Stimulated activated CD8-positive, alpha-beta memory T cell treated with anti-CD3 and anti-CD28 coated beads, Interleukin-15, amount 100 ng/mL, for 48 hours (primary cell): ENCODE measurements at regions not wholly inside any gene's neighbourhood (a gene's known extent, or its start where the extent isn't known, plus 50 kb on each side); places are given as distances from the start of the nearest gene placed in this dataset.

Experiments used
- DNase-seq, 2 donors: peaks; one replicate each; pipeline ENCODE4 v3.0.0-alpha.2; 2020; ENCODE audit warnings: low read depth in 2 of 2

DNA sequence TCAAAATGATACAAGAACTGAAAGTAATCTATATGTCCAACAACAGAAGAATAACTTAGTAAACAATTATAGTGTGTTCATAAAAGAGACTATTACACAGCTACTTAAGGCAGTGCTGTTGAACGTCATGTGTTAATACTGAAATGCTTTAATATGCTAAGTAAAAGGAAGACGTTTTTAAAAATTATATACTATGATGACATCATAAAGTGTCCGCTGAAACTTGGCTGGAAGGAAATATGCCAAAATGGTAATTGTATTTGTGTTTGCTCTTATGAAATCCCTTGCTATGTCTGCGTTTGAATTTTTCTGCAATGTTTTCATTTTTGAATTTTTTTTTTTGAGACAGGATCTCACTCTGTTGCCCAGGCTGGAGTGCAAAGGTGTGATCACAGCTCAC, 679.3 kb downstream of the DHX35 start:
- DNase-seq: no peak

DNA sequence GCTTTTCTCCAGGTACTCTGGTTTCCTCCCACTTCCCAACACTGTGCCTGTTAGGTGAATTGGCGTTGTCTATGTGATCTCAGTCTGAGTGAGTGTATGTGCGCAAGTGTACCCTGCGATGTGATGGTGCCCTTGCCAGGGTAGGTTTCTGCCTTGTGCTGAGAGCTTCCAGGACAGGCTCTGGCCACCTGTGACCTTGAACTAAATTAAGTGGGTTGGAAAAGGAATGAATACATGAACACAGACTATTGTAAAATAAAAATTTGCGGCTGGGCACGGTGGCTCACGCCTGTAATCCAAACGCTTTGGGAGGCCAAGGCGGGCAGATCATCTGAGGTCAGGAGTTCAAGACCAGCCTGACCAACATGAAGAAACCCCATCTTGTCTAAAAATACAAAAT, 678.0 kb downstream of the DHX35 start:
- no peak for DNase-seq

DNA sequence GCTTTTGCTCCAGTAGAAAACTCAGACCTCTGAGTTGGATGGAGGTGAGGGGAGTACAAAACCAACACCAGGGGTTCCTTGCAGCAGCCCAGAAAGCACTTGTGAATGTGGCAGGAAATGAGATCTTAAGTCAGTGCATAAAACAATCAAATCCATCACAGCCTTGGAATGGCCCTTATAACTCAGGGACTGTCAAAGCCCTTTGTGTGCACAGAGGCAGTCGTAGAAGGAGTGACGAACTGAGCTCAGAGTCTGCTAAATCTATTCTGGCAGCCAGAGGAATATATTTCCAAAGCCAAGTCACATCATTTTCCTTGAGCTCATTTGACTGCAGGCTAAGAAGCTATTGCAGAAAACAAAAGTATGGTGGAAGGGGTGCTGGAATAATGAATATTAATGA, 676.6 kb downstream of the DHX35 start:
- DNase-seq: no peak

DNA sequence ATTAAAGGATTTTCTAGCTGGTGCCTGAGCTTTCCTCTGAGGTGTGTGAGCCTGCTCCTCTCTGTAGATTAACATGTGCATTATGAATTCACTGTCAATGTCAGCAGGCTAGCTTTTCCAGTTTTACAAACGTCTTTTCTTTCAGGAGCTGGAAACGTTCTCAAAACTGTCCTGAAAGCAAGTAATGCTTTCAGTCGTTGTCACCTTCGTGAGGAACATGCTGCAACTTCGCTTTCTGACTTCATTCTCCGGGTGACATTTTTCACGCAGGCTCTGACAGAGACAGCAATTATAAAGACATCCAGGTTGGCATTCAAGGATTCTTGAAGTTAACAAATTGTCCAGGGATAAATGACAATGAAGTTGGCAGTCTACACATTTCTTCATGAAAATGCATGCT, 671.5 kb downstream of the DHX35 start:
- DNase-seq: no peak

DNA sequence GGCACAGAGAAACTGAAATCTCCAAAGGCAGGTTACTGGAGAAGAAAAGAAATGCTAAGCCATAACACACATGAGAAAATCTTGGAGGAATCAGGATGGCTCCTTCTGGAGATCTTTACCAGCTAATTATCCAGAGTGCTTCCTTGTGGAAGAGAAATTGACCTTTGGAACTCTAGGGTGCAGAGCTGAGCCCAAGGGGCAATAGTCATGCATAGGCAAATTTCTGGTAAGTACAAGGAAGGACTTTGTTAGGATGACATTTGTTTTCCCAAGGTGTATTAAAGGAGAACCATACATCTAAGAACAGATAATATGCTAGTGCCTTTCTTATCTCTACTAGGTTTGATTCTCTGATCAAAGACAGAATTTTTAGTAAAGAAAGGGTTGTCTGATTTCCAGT, 670.6 kb downstream of the DHX35 start:
- DNase-seq: no peak

DNA sequence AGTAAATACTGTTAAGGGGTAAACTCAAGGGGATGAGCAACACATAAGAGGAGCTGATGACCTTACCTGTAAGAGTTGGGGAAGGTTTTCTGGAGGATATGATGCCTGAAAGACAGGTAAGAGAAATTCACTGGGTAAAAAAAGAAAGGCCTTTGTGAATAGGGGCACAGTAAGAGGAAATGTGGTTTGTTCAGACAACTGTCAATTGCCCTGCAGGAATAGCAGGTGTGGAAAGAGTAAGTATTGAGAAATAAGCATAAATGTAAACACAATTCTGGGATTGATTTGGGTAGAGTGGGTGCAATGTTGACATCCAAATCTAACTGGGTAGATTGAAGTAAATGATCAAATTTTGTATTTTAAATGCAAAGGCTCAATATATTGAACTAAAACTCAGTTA, 670.0 kb downstream of the DHX35 start:
- DNase-seq: no peak

DNA sequence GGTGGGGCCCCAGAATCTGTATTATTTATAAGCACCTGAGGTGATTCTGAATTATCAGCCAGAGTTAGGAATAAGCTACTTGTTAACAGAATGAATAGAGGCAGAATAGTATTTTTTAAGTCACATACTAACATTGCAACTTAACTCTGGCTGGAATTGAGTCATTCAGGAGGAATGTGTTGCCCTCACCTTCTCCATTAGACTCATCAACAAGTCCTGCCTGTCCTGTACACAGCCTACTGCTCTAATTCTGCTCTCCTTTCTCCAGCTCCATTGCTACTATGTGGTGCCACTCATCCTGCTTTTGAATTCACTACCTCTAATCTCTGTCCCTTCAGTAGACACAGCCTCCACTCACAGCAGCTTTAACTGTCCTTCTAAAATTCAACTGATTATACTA, 669.4 kb downstream of the DHX35 start:
- DNase-seq: no peak

GRCh38 chr20:39630215-39630908, 668.2 kb downstream of the DHX35 start:
- no peak for DNase-seq

DNA sequence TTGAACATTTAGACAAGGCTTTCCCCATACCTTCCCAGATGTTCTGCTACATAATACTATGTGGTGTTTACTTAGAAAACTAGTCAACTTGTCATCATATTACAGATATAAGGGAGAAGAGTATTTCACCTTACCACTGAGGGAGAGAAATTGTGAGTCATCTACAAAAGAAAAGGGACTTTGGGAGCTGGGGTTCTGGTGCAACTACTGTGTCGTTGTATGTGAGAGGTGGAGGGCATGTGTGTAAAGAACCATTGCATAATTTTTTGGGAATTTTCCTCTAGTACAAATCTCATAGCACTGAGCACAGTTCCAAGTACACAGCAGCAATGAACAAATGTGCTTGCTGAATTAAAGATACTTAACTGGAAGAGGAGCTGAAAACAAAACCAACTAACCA, 665.6 kb downstream of the DHX35 start:
- no peak for DNase-seq

DNA sequence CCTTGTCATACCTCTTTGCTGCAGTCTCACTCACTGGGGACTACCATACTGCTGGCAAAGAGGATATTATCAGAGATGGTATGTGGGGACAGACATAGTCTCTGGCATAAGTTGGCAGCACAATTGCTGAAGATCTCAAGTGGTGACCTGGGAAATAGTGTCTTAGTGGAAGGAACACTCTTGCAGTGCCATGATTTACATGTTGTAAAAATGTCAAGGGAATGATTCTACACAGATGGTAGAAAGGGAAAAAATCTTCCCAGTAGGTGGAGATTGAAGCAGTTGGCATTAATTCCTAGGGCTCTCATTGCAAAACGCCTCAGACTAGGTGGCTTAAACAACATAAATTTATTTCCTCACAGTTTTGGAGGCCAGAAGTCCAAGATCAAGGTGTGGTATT, 662.2 kb downstream of the DHX35 start:
- DNase-seq: no peak

DNA sequence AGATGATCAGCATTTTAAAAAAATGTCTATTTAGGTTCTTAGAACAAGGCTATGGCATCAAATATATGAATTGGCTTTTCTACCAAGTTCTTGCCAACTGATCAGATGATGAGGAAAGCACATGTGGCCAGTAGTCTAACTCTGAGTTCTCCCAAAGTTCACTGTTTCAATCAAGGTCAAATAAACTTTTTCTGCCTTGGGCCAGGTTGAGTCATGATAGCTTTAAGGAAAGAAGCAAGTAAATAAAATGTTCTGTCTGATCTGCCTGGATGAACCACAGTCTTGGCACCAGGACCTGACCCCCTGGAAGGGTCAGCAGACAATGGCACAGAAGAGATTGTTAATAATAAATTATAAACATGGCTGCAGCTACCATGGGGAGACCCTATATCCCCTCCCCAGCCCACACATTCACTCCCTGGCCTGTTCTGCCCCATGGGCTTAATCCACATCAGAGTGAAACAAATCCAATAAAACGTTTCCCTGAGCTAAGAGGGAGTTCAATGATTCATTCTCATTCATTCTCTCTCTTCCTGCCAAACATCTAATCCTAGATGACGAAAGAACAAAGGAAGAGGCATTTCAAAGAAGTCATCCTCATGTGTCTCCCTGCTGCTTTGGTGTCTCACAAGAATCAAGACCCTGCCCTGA, 661.6 kb downstream of the DHX35 start:
- DNase-seq: no peak

DNA sequence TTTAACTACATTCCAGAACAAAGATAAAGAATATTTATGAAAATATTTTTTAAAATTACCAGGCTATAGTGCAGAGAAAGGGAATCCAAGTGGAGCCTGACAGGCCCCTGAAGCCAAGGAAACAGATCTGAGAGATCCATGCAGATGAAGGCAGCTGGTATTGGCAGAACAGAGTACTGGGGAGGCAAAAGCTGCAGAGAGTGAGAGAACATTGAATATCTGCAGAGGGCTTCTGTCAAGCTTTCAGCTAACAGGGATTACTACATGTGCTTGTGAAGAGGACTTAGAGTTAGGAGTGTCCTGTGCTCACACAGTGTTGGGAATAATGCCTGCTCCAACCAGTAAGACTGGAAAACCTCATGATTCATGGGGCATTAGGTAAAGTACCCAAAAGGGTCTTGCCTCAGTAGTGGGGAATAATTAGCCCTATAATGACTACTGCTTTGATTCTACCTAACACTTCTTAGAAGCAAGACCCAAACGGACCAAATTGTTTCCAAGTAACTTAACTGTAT, 657.2 kb downstream of the DHX35 start:
- no peak for DNase-seq

DNA sequence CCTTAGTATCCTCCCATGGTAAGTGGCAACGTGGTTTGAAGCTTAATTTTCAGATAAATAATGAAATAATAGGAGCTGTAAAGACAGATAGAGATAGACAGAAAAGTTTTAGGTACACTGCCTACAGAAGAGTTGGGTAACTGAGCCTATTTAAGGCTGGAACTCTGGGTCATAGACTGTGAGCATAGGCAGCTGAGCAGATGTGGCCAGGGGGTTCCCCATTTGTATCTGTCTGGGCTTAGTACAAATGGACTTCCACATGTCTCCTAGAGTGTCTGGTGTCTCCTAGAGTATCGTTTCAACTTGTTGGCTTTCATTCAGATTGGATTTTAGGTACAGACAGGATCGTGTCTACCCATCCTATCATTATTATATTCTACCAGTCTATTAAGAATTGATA, 649.8 kb downstream of the DHX35 start:
- no peak for DNase-seq

GRCh38 chr20:39607141-39607540, 645.0 kb downstream of the DHX35 start:
- DNase-seq: no peak

DNA sequence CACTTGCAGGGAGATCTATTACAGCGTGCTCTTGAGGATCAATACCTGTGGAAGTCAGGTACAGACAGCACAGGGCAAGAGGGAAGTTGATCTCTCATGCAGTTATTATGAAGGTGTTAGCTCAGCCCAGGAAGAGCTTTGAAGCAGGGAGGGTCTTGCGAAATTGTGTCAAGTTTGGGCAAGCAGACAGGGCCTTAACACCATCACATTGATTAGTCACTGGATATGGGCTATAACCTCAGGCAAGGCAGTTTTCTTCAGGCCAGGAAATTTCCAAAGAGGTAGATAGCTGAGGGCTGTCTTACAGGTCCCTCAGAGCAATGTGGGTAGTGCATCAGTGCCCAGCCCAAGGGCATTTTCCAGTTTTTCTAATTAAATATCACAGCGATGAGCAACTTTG, 643.8 kb downstream of the DHX35 start:
- DNase-seq: no peak

- DNase-seq: no peak
These were observed 643.2 kb downstream of the DHX35 start for GRCh38 chr20:39605361-39605760.

DNA sequence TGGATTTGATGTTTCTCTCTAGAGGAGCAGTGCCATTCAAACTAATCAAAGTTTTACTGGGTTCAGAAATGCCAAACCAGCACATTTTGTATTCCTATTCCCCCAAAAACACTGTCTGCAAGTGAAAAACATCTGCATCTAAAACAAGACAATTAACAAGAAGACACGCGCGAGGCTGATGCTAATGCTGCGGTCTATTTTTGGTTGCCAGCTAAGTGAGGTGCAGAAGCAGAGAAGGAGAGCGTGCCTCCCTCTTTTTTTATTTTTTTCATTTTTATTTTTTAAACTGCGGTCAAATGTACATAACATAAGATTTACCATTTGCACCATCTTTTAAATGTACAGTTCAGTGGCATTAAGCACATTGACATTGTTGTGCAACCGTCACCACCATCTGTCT, 641.1 kb downstream of the DHX35 start:
- no peak for DNase-seq

GRCh38 chr20:39602649-39603048, 640.5 kb downstream of the DHX35 start:
- DNase-seq: no peak

- DNase-seq: no peak
These were observed 638.7 kb downstream of the DHX35 start for GRCh38 chr20:39600871-39601270.

GRCh38 chr20:39600156-39600555, 638.0 kb downstream of the DHX35 start:
- DNase-seq: no peak

DNA sequence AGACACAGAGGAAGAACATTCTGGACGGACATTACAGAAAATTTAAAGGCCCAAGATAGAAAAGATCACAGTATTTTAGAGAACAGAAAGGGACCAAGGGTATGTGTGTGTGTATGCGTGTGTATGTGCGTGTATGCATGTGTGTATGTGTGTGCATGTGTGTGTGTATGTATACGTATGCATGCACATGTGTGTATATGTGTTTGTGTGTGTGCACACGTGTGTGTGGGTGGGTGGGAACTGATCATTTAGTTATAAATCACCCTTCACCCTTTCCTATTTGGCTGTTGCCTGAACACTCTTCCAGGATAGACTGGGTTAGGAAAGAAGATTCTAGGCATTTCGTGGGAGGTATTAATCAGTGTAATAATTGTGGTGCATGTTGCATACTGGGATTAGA, 634.4 kb downstream of the DHX35 start:
- DNase-seq: no peak

- no peak for DNase-seq
These were observed 630.2 kb downstream of the DHX35 start for GRCh38 chr20:39592371-39592770.

DNA sequence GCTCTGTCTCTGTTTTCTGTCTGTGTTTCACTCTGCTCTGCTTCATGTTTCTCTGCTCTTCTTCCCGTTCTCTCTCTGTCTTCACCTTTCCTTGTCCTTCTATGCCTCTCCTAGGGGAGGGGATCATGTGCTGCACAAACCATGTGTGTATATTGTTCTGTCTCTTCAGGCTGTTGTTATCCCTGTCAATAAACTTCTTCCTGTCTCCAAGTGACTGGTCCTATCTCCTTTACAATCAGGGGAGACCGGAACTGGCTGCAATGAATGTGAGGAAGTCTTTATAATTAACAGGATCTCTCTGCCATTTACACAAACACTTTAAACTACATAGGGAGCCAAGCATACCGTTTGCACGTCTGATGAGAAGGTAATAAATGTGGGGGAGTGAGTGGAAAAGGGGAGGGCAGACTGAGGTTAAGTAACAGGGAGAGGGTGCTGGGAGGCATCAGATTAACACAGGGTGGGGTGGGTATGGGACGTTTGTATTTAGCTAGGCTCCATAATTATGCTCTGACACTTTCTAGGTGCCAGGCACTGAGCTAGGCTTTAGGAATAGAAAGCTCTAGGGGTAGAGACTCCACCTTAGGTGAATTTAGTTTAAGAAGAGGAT, 626.1 kb downstream of the DHX35 start:
- no peak for DNase-seq
